ENCODE measurements at regions not wholly inside any gene's neighbourhood (a gene's known extent, or its start where the extent isn't known, plus 50 kb on each side); places are given as distances from the start of the nearest gene placed in this dataset.
A peak's percentile ranks its signal among the peaks of the same experiment; 100 is the strongest.

GRCh38 chr2:196224756-196225155 lies 53.4 kb upstream of the STK17B start:
- Histone ChIP-seq H3K4me3 (ENCODE audit: low read length) (peak overlapping the region; percentile 25), H3K4me2 (ENCODE audit: low read length) (peak overlapping the region; percentile 47), H3K9me2 (replicated peaks; ENCODE audit: control insufficient read depth, low read length) (no peaks in the 10 kb centered on the region), H3K9me3 (ENCODE audit: control insufficient read depth, insufficient read depth, low read length) (no peaks in the 10 kb centered on the region), H3F3A (ENCODE audit: control insufficient read depth, insufficient read depth) (no peaks in the 10 kb centered on the region), H4K20me1 (ENCODE audit: control insufficient read depth, insufficient read depth, low read depth, low read length) (no peaks in the 10 kb centered on the region), H3K79me2 (ENCODE audit: control insufficient read depth, low read length) (no peaks in the 10 kb centered on the region), H3K4me1 (ENCODE audit: control insufficient read depth, low read length) (peaks cover 59% of the 10 kb centered on the region), H3K36me3 (ENCODE audit: control insufficient read depth, low read length) (no peaks in the 10 kb centered on the region), H3K27ac (ENCODE audit: low read depth, low read length) (0 out of 2 replicates have a peak overlapping the region, but pooled peaks have one; percentile 13), H3K27me3 (ENCODE audit: control insufficient read depth, low read length) (no peaks in the 10 kb centered on the region)
- no peak for TF ChIP-seq EZH2phosphoT487 (IDR thresholded peaks at IDR 0.05; ENCODE audit: borderline replicate concordance, low read length)
- no peak for TF ChIP-seq CTCF (IDR thresholded peaks at IDR 0.05; ENCODE audit: low read depth, low read length, poor library complexity, severe bottlenecking)

GRCh38 chr2:196225213-196225612 lies 53.8 kb upstream of the STK17B start:
- Histone ChIP-seq H3K4me2 (ENCODE audit: low read length) (peak overlapping the region; percentile 47), H3K27me3 (ENCODE audit: control insufficient read depth, low read length) (no peaks in the 10 kb centered on the region), H3K9me3 (ENCODE audit: control insufficient read depth, insufficient read depth, low read length) (no peaks in the 10 kb centered on the region), H3K27ac (ENCODE audit: low read depth, low read length) (0 out of 2 replicates have a peak overlapping the region, but pooled peaks have one; percentile 13), H3K4me3 (ENCODE audit: low read length) (peak overlapping the region; percentile 25), H4K20me1 (ENCODE audit: control insufficient read depth, insufficient read depth, low read depth, low read length) (no peaks in the 10 kb centered on the region), H3K4me1 (ENCODE audit: control insufficient read depth, low read length) (peaks cover 63% of the 10 kb centered on the region), H3K36me3 (ENCODE audit: control insufficient read depth, low read length) (no peaks in the 10 kb centered on the region), H3F3A (ENCODE audit: control insufficient read depth, insufficient read depth) (no peaks in the 10 kb centered on the region), H3K79me2 (ENCODE audit: control insufficient read depth, low read length) (no peaks in the 10 kb centered on the region), H3K9me2 (replicated peaks; ENCODE audit: control insufficient read depth, low read length) (no peaks in the 10 kb centered on the region)
- TF ChIP-seq EZH2phosphoT487 (IDR thresholded peaks at IDR 0.05; ENCODE audit: borderline replicate concordance, low read length) = no peak
- no peak for TF ChIP-seq CTCF (IDR thresholded peaks at IDR 0.05; ENCODE audit: low read depth, low read length, poor library complexity, severe bottlenecking)

GRCh38 chr2:196226058-196226706 lies 54.8 kb upstream of the STK17B start:
- Histone ChIP-seq H3F3A (ENCODE audit: control insufficient read depth, insufficient read depth) (no peaks in the 10 kb centered on the region), H3K4me1 (ENCODE audit: control insufficient read depth, low read length) (peaks cover 67% of the 10 kb centered on the region), H3K4me2 (ENCODE audit: low read length) (peak overlapping the region; percentile 47), H3K36me3 (ENCODE audit: control insufficient read depth, low read length) (no peaks in the 10 kb centered on the region), H4K20me1 (ENCODE audit: control insufficient read depth, insufficient read depth, low read depth, low read length) (no peaks in the 10 kb centered on the region), H3K4me3 (ENCODE audit: low read length) (no peak overlapping the region), H3K27ac (ENCODE audit: low read depth, low read length) (no peak overlapping the region), H3K9me2 (replicated peaks; ENCODE audit: control insufficient read depth, low read length) (no peaks in the 10 kb centered on the region), H3K27me3 (ENCODE audit: control insufficient read depth, low read length) (no peaks in the 10 kb centered on the region), H3K9me3 (ENCODE audit: control insufficient read depth, insufficient read depth, low read length) (no peaks in the 10 kb centered on the region), H3K79me2 (ENCODE audit: control insufficient read depth, low read length) (no peaks in the 10 kb centered on the region)
- TF ChIP-seq CTCF (IDR thresholded peaks at IDR 0.05; ENCODE audit: low read depth, low read length, poor library complexity, severe bottlenecking) = no peak
- no peak for TF ChIP-seq EZH2phosphoT487 (IDR thresholded peaks at IDR 0.05; ENCODE audit: borderline replicate concordance, low read length)

All from DOHH2 (cell line).